ENCODE measurements at regions not wholly inside any gene's neighbourhood (a gene's known extent, or its start where the extent isn't known, plus 50 kb on each side); places are given as distances from the start of the nearest gene placed in this dataset.

DNA sequence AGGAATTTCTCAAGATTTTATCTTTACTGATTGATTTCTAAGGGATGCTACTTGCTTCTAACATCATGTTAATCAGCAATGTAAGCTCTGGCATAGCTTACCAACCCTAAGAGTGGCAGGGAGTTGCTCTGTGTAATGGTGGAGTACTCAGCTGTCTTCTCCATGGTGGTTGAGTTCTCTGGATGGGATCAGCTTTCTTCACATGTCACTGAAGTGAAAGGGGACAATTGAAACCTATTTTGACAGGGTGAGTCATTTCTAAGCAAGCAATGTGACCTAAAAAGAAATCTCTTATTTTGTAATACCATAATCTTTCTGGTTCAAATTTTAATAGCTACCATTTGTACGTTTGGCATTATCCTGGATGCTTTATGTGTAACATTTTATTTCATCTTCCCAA lies 430.4 kb downstream of the GJA1 start:
- Histone ChIP-seq H3K4me2 (ENCODE audit: insufficient read depth, insufficient read length, low read length) (no peak overlapping the region), H3K79me1 (ENCODE audit: insufficient read depth, low read depth, low read length, poor library complexity, severe bottlenecking) (no peaks in the 10 kb centered on the region), H3K79me2 (ENCODE audit: insufficient read depth, low read length) (no peaks in the 10 kb centered on the region), H3K9me3 (ENCODE audit: control insufficient read depth, low read depth, low read length) (no peaks in the 10 kb centered on the region), H3K4me1 (ENCODE audit: insufficient read depth, low read length) (no peaks in the 10 kb centered on the region), H2BK120ac (ENCODE audit: low read depth, low read length, poor library complexity, severe bottlenecking) (no peak overlapping the region), H3K27ac (ENCODE audit: insufficient read length, low read depth, low read length) (no peak overlapping the region), H2AK5ac (ENCODE audit: insufficient read length, low read length) (no peak overlapping the region), H4K20me1 (ENCODE audit: control insufficient read depth, insufficient read depth, insufficient read length) (no peaks in the 10 kb centered on the region), H2BK5ac (ENCODE audit: insufficient read length, low read length) (no peak overlapping the region), H2BK20ac (ENCODE audit: low read depth, low read length, poor library complexity, severe bottlenecking) (no peak overlapping the region), H3K14ac (ENCODE audit: insufficient read depth, low read length) (no peak overlapping the region), H3K4ac (ENCODE audit: low read depth, low read length) (no peak overlapping the region), H2AFZ (ENCODE audit: low read length) (no peak overlapping the region), H3K18ac (ENCODE audit: insufficient read length, low read depth, low read length) (no peak overlapping the region), H4K5ac (ENCODE audit: insufficient read length, low read depth, low read length) (no peak overlapping the region), H3K56ac (ENCODE audit: insufficient read length, low read depth, low read length) (no peak overlapping the region), H3K23me2 (ENCODE audit: insufficient read length, low read depth, low read length, poor library complexity, severe bottlenecking) (no peaks in the 10 kb centered on the region), H4K91ac (ENCODE audit: insufficient read length, low read depth, low read length) (no peak overlapping the region), H3T11ph (ENCODE audit: low read length) (no peak overlapping the region), H3K27me3 (ENCODE audit: insufficient read depth, low read length) (no peaks in the 10 kb centered on the region), H4K8ac (replicated peaks; ENCODE audit: insufficient read length, low read depth, low read length) (no peak overlapping the region), H3K9ac (ENCODE audit: extremely low read depth, insufficient read length, low read length) (no peak overlapping the region), H2BK12ac (ENCODE audit: insufficient read length, low read depth, low read length) (no peak overlapping the region), H2BK15ac (ENCODE audit: low read depth, low read length) (no peak overlapping the region), H3K23ac (ENCODE audit: insufficient read length, low read depth, low read length) (no peak overlapping the region)
- Mint-ChIP-seq H3K9me3 (peaks cover 4 to 7% of the 10 kb centered on the region in 2 experiments; a peak in 4 of 5 replicates), H3K36me3 (ENCODE audit: insufficient read depth in 1 of 3, low read depth in 3 of 3) (peaks cover 6 to 15% (median 11%) of the 10 kb centered on the region in 3 experiments; a peak in 6 of 7 replicates), H3K4me3 (no peak overlapping the region), H3K27ac (no peak overlapping the region), H3K4me1 (peaks cover 8 to 11% of the 10 kb centered on the region in 2 experiments), H3K27me3 (ENCODE audit: low read depth) (no peaks in the 10 kb centered on the region; the same call in 1 of the 2 replicates)
- no CpG with 5 or more reads among the region's 1 CpG for WGBS (ENCODE audit: extremely low coverage, insufficient read length, low lambda C conversion rate)
- DNase-seq = no peak
- TF ChIP-seq, protein P1, sequence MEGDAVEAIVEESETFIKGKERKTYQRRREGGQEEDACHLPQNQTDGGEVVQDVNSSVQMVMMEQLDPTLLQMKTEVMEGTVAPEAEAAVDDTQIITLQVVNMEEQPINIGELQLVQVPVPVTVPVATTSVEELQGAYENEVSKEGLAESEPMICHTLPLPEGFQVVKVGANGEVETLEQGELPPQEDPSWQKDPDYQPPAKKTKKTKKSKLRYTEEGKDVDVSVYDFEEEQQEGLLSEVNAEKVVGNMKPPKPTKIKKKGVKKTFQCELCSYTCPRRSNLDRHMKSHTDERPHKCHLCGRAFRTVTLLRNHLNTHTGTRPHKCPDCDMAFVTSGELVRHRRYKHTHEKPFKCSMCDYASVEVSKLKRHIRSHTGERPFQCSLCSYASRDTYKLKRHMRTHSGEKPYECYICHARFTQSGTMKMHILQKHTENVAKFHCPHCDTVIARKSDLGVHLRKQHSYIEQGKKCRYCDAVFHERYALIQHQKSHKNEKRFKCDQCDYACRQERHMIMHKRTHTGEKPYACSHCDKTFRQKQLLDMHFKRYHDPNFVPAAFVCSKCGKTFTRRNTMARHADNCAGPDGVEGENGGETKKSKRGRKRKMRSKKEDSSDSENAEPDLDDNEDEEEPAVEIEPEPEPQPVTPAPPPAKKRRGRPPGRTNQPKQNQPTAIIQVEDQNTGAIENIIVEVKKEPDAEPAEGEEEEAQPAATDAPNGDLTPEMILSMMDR (conservative IDR thresholded peaks at IDR 0.05) = no peak

Data from H9 (cell line).